ENCODE measurements at regions not wholly inside any gene's neighbourhood (a gene's known extent, or its start where the extent isn't known, plus 50 kb on each side); places are given as distances from the start of the nearest gene placed in this dataset.

DNA sequence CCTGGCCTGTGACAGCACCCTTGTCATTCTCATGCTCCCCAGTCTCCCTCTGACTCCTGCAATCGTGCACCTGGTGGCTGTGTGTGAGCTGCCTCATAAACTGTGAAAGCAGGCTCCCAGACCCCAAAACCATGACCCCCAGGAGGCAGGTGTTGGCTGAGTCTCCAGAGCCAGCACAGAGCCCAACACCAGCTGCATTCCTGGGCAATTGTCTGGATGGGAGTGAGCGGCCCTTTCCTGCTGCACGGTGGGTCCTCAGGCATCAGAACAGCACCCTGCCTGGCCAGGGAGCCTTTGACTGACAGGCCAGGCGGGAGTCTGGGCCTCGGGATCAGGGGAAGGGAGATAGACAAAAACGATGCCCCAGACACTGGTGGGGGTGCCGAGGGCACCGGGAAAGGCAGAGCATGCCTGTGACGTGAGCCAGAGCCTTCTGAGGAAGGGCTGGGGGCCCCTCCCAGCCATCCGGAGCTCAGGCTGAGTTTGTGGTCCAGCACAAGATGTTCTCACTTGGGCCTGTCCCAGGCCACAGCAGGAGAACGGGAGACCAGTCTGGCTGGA lies 135.1 kb upstream of the GPC1 start:
- TF ChIP-seq GATA2 (IDR thresholded peaks at IDR 0.05; ENCODE audit: low read depth, low read length), result no peak
- no peak for TF ChIP-seq GATA3 (IDR thresholded peaks at IDR 0.05; ENCODE audit: low read depth, low read length)

DNA sequence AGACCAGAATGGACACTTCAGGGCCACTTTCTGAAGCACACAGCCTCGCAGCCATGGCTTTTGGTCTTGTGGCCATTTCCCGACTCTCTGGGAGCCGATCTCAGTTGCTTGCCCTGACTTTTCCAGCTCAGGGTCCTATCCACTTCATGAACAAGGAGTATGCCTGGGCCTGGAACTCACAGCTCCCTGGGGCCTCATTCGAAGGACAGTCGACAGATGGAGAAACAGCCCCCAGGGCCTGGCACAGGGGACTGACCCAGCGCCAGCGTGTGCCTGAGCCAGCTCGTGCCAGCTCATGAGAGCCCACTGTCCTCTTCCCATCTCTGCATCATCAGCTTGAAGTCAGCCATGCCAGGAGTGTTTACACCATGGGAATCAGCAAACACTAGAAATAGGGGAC lies 134.6 kb upstream of the GPC1 start:
- TF ChIP-seq GATA2 (IDR thresholded peaks at IDR 0.05; ENCODE audit: low read depth, low read length) (no peak), GATA3 (IDR thresholded peaks at IDR 0.05; ENCODE audit: low read depth, low read length) (no peak)

GRCh38 chr2:240301256-240301795 lies 134.1 kb upstream of the GPC1 start:
- TF ChIP-seq GATA2 (IDR thresholded peaks at IDR 0.05; ENCODE audit: low read depth, low read length) (no peak), GATA3 (IDR thresholded peaks at IDR 0.05; ENCODE audit: low read depth, low read length) (no peak)

DNA sequence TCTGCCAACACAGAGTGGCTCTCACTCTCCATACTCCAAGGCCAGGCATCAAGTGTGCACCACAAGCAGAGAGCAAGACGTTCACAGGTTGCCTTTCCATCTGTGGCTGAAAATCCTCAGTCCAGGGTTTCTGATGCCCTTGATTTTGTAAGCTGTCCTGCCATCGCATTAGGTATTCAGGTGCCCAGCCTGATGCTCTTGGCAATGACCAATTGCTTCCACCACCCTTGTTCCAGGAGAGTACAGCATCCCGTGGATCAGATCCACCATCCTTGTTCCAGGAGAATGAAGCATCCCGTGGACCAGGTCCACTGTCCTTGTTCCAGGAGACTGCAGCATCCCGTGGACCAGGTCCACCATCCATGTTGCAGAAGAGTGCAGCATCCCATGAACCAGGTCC lies 133.4 kb upstream of the GPC1 start:
- TF ChIP-seq GATA2 (IDR thresholded peaks at IDR 0.05; ENCODE audit: low read depth, low read length) (no peak), GATA3 (IDR thresholded peaks at IDR 0.05; ENCODE audit: low read depth, low read length) (no peak)

DNA sequence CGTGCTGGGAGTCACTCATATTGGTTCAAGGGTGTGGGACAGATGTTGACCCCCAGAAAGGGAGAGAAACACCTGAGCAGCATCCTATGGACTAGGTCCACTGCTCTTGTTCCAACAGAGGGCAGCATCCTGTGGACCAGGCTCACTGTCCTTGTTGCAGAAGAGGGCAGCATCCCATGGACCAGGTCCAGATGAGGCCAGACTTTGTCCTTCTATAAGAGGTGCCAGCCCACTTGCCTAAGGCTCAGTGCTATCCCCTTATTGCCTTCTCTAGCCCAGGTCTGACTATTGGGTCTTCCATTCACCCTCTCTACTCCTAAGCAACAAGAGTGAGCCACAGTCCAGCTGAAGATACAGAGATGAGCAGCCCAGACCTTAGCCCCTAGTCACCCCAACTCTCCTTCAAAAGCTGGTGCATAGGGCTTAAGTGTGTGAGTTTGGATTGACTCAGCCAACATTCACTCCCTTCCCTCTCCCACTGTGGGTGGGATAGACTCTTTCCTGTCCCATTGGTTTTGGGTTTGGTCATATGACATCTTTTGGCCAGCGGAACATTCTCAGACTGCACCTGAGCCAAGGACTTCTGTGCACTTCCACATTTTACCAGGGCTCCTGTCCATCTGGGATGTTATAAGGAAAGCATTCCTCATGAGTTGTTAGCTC lies 132.4 kb upstream of the GPC1 start:
- no peak for TF ChIP-seq GATA2 (IDR thresholded peaks at IDR 0.05; ENCODE audit: low read depth, low read length)
- no peak for TF ChIP-seq GATA3 (IDR thresholded peaks at IDR 0.05; ENCODE audit: low read depth, low read length)

- TF ChIP-seq GATA3 (IDR thresholded peaks at IDR 0.05; ENCODE audit: low read depth, low read length), result no peak
- TF ChIP-seq GATA2 (IDR thresholded peaks at IDR 0.05; ENCODE audit: low read depth, low read length), result no peak
Observed at GRCh38 chr2:240303896-240304745, 131.3 kb upstream of the GPC1 start.

DNA sequence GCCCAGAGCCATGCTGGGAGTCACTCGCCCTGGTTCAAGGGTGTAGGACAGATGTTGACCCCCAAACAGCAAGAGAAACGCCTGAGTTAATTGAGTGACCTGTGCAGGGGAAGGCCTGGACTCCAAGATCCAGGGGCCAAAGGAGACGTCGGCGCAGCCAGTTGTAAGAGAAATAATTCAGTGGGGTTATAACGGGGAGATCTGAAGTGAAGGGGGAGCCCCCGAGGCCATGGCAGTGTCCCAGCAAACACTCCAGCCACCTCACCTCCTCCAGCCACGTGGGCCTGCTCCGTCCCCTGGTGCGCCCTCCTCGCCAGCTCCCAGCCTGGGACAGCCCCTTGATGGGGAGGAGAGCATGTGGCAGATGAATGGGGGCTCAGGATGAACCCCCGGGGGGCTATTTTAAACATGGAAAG lies 130.7 kb upstream of the GPC1 start:
- TF ChIP-seq GATA2 (IDR thresholded peaks at IDR 0.05; ENCODE audit: low read depth, low read length) (no peak), GATA3 (IDR thresholded peaks at IDR 0.05; ENCODE audit: low read depth, low read length) (no peak)

GRCh38 chr2:240305369-240305962 lies 130.0 kb upstream of the GPC1 start:
- no peak for TF ChIP-seq GATA2 (IDR thresholded peaks at IDR 0.05; ENCODE audit: low read depth, low read length)
- TF ChIP-seq GATA3 (IDR thresholded peaks at IDR 0.05; ENCODE audit: low read depth, low read length), result no peak

DNA sequence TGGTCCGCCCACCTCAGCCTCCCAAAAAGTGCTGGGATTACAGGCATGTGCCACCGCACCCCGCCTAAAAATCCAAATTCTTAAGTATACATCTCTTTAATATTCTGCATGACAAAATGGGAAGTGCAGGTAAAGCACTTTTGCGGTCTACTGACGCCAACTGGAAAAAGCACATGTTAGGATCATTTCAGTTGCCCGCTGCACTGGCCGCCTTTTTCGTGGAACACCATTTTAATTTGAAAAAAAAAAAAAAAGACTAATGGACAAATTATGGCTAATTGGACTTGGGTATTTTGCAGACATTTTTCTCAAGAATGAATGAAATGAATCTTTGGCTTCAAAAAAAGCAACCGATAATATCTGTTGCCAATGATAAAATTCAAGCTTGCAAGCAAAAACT lies 129.3 kb upstream of the GPC1 start:
- TF ChIP-seq GATA3 (IDR thresholded peaks at IDR 0.05; ENCODE audit: low read depth, low read length) (no peak), GATA2 (IDR thresholded peaks at IDR 0.05; ENCODE audit: low read depth, low read length) (no peak)

- TF ChIP-seq GATA2 (IDR thresholded peaks at IDR 0.05; ENCODE audit: low read depth, low read length), result no peak
- no peak for TF ChIP-seq GATA3 (IDR thresholded peaks at IDR 0.05; ENCODE audit: low read depth, low read length)
Observed at GRCh38 chr2:240308111-240308651, 127.3 kb upstream of the GPC1 start.

DNA sequence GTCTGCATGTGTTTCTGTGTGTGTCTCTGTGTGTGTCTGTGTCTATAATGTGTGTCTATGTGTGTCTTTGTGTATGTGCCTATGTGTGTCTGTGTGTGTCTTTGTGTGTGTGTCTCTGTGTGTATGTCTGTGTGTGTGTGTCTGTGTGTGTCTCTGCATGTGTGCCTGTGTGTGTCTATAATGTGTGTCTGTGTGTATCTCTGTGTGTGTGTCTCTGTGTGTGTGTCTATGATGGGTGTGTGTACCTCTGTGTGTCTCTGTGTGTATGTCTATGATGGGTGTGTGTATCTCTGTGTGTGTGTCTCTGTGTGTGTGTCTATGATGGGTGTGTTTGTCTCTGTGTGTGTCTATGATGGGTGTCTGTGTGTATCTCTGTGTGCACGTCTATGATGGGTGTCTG lies 126.2 kb upstream of the GPC1 start:
- TF ChIP-seq GATA3 (IDR thresholded peaks at IDR 0.05; ENCODE audit: low read depth, low read length) (no peak), GATA2 (IDR thresholded peaks at IDR 0.05; ENCODE audit: low read depth, low read length) (no peak)

DNA sequence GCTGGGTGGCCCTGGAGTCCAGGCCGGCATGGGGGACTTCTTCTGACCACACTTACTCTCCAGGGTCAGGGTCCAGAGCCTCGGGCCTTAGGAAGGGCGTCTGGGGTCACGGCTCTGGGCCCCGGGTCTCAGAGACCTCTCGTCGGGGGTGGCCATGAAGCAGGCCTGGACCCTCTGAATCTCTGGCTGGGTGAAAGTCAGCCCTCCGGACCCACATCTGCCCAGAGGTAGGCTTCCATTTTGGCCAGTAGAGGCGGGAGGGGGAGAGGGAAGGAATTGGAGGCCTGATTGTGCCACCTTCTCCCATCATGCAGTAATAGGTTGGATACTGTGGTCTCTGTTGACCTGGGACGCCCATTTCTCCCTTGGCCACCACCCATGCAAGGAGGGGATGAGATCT lies 125.3 kb upstream of the GPC1 start:
- no peak for TF ChIP-seq GATA3 (IDR thresholded peaks at IDR 0.05; ENCODE audit: low read depth, low read length)
- TF ChIP-seq GATA2 (IDR thresholded peaks at IDR 0.05; ENCODE audit: low read depth, low read length), result no peak

DNA sequence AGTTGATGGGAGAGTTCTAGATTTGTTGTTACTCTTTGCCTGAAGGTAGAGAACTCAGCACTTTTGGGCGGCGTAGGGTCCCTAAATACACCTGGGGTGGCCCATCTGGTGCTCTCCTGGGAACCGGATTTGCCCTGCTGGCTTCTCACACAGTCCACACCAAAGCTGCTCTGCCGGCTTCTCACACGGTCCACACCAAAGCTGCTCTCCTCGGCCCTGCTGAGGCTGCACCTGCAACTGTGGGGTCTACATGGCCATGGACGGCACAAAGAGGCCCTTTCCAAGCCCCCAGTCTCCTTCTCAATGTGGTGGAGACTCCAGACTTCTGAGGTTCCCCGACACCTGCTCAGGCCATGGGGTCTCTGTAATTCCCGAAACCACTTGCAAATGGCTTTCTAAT lies 124.8 kb upstream of the GPC1 start:
- TF ChIP-seq GATA3 (IDR thresholded peaks at IDR 0.05; ENCODE audit: low read depth, low read length), result no peak
- TF ChIP-seq GATA2 (IDR thresholded peaks at IDR 0.05; ENCODE audit: low read depth, low read length), result no peak

DNA sequence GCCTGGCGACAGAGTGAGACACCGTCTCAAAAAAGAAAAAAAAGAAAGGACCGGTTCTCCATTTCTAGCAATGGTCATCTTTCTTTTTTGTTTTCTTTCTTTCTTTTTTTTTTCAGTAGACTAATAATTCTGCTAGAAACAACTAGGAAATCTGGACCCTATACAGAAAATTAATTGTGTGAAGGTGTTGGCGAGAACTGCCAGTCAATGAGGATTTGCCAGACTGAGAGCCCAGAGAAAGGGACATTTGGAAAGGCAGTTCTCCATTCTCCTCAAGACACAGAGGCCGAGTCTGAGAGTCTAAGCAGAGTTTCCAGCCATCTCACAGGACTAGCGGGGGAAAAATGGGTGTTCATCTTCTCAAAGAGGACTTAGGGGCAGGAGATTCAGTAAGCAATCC lies 123.6 kb upstream of the GPC1 start:
- TF ChIP-seq GATA2 (IDR thresholded peaks at IDR 0.05; ENCODE audit: low read depth, low read length) (no peak), GATA3 (IDR thresholded peaks at IDR 0.05; ENCODE audit: low read depth, low read length) (no peak)

All from SH-SY5Y (cell line).